ENCODE measurements at regions not wholly inside any gene's neighbourhood (a gene's known extent, or its start where the extent isn't known, plus 50 kb on each side); places are given as distances from the start of the nearest gene placed in this dataset.

DNA sequence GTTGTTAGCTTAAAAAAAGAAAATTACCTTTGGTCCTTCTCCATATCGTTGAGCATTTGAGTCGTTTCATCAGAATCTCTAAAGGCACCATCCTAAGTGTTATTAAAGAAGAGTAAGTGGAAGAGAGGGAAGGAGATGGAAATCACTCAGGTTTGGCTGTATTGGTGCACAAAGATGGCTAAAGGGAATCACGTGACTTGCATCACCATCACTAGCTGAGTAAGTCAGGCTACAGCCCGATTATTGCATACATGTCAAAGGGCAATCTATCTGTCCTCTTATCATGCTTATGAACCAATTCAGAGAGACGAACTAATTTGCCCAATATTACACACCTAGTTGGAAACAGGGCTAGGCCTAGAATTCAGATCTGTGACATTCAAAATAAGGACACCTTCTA is 137.6 kb downstream of the CMPK2 start:
- ChIA-PET POLR2A (no interaction called here), CTCF (no interaction called here)
- no peaks in the 10 kb centered on the region for H3K36me3 Mint-ChIP-seq (ENCODE audit: low read depth)
- H3K9me3 Mint-ChIP-seq: no peaks in the 10 kb centered on the region
- no peak overlapping the region for H3K27ac Mint-ChIP-seq
- intact Hi-C loops (cut with micrococcal nuclease): no loop called here
- H3K4me3 Mint-ChIP-seq: no peak overlapping the region
- H3K4me1 Mint-ChIP-seq: no peaks in the 10 kb centered on the region
- ATAC-seq (ENCODE audit: low read depth): no peak
- no peaks in the 10 kb centered on the region for H3K27me3 Mint-ChIP-seq
- no peak for DNase-seq
- TF ChIP-seq, protein P1, sequence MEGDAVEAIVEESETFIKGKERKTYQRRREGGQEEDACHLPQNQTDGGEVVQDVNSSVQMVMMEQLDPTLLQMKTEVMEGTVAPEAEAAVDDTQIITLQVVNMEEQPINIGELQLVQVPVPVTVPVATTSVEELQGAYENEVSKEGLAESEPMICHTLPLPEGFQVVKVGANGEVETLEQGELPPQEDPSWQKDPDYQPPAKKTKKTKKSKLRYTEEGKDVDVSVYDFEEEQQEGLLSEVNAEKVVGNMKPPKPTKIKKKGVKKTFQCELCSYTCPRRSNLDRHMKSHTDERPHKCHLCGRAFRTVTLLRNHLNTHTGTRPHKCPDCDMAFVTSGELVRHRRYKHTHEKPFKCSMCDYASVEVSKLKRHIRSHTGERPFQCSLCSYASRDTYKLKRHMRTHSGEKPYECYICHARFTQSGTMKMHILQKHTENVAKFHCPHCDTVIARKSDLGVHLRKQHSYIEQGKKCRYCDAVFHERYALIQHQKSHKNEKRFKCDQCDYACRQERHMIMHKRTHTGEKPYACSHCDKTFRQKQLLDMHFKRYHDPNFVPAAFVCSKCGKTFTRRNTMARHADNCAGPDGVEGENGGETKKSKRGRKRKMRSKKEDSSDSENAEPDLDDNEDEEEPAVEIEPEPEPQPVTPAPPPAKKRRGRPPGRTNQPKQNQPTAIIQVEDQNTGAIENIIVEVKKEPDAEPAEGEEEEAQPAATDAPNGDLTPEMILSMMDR (IDR thresholded peaks at IDR 0.05): no peak

DNA sequence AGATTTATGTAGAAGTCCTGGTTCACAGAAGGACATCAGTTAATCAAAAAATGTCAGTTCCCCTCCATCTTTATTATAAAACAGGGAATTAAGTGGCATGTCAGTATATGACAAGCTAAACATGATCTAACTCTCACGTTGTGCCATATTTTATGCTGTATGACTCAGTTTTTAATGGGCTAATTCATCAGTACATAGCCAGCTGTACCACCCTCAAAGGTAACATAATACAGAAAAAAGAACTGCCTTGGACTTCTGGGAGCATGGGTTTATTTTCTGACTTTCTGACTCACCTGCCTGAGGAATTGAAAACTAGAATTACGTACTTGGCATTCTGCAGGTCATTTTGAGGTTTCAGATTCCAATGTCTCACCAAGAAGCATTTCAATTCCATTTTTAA is 135.7 kb downstream of the CMPK2 start:
- H3K4me3 Mint-ChIP-seq: no peak overlapping the region
- H3K9me3 Mint-ChIP-seq: no peaks in the 10 kb centered on the region
- intact Hi-C loops (cut with micrococcal nuclease): no loop called here
- ChIA-PET POLR2A (no interaction called here), CTCF (no interaction called here)
- DNase-seq (no peak), ATAC-seq (ENCODE audit: low read depth) (no peak)
- TF ChIP-seq, protein P1 (IDR thresholded peaks at IDR 0.05): no peak
- no peaks in the 10 kb centered on the region for H3K4me1 Mint-ChIP-seq
- no peak overlapping the region for H3K27ac Mint-ChIP-seq
- H3K27me3 Mint-ChIP-seq: peaks cover 5% of the 10 kb centered on the region
- no peaks in the 10 kb centered on the region for H3K36me3 Mint-ChIP-seq (ENCODE audit: low read depth)

DNA sequence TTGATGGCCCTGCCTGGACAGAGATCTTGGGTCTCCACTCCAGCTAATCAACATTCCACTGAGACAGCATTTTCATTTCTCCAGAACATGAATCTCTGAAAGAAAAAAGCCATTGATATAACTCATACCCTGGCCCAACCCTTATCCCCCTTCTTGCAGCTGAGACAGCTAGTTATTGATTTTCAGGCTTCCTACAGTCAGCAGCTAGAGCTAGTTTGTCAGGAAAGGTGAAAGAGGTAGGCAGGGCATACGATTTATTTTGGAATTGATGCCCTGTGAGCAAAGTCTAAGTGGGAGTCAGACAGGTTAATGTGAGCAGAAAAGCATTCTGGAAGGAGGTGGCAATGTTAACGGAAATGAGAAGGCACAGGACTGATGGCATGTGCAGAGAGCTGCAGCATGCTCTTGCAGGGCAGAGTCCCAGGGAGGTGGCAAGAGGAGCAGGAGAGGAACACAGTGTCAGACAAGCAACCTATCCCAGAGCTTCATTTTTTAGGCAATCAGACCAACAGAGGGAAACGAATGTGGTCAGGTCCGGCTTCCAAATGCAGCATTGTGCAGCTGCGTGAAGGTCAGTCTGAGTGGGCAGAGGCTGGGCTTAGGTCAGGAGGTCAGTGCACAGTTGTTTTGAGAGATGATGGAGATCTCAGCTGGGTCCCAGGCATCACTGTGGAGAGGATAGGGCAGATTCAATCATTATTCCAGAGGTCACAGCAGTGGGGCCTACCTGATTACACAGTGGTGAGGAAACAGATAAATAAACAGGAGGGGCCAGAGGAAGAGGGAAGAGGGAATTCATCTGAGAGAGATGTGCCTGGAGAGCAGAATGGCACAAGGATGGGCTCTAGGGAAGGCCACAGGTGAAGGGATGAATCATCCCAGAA is 134.8 kb downstream of the CMPK2 start:
- DNase-seq (no peak), ATAC-seq (ENCODE audit: low read depth) (no peak)
- TF ChIP-seq, protein P1 (IDR thresholded peaks at IDR 0.05): no peak
- H3K4me1 Mint-ChIP-seq: no peaks in the 10 kb centered on the region
- ChIA-PET CTCF (no interaction called here), POLR2A (no interaction called here)
- no peaks in the 10 kb centered on the region for H3K36me3 Mint-ChIP-seq (ENCODE audit: low read depth)
- H3K9me3 Mint-ChIP-seq: no peaks in the 10 kb centered on the region
- peaks cover 5% of the 10 kb centered on the region for H3K27me3 Mint-ChIP-seq
- no peak overlapping the region for H3K27ac Mint-ChIP-seq
- no peak overlapping the region for H3K4me3 Mint-ChIP-seq
- intact Hi-C loops (cut with micrococcal nuclease): no loop called here

DNA sequence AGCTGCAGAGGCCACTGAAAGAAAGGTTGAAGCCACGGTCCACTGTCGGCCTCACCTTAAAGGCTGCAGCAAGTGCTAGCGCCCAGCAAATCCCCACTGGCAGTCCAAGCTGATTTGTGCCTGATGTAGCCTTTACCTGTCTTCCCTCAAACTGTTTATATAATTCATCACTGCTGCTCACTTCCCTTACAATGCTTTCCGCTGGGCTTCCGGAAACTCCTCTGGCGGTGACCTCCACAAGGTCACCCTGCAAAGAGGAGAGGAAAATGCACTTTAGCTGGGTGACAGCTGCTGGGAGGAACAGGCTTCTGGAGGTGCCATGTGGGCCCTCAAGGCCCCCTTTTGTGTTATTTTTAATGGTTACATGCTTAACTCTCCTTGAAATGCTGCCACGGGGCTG is 126.2 kb downstream of the CMPK2 start:
- DNase-seq (no peak), ATAC-seq (ENCODE audit: low read depth) (no peak)
- no peaks in the 10 kb centered on the region for H3K4me1 Mint-ChIP-seq
- no peaks in the 10 kb centered on the region for H3K36me3 Mint-ChIP-seq (ENCODE audit: low read depth)
- H3K27me3 Mint-ChIP-seq: peaks cover 2% of the 10 kb centered on the region
- intact Hi-C loops (cut with micrococcal nuclease): no loop called here
- H3K27ac Mint-ChIP-seq: no peak overlapping the region
- no peak overlapping the region for H3K4me3 Mint-ChIP-seq
- CTCF ChIA-PET: no interaction called here
- POLR2A ChIA-PET: no interaction called here
- TF ChIP-seq, protein P1 (IDR thresholded peaks at IDR 0.05): no peak
- H3K9me3 Mint-ChIP-seq: no peaks in the 10 kb centered on the region

DNA sequence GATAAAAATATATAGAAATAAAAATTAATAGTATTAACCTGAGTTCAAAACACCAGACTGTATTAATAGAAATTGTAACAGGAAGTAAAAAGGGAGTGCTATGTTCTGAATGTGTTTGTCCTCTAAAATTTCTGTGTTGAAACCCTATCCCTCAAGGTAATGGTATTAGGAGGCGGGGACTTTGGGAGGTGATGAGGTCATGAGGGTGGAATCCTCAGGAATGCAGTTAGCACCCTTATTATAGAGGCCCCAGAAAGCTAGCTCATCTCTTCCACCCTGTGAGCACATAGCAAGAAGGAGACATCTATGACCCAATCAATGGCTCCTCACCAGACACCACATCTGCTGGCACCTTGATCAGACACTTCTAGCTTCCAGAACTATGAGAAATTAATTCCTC is 124.5 kb downstream of the CMPK2 start:
- no peak for DNase-seq
- ATAC-seq (ENCODE audit: low read depth): no peak
- H3K4me3 Mint-ChIP-seq: no peak overlapping the region
- intact Hi-C loops (cut with micrococcal nuclease): no loop called here
- H3K27ac Mint-ChIP-seq: no peak overlapping the region
- H3K36me3 Mint-ChIP-seq (ENCODE audit: low read depth): no peaks in the 10 kb centered on the region
- ChIA-PET POLR2A (no interaction called here), CTCF (no interaction called here)
- no peaks in the 10 kb centered on the region for H3K4me1 Mint-ChIP-seq
- H3K27me3 Mint-ChIP-seq: peaks cover 3% of the 10 kb centered on the region
- TF ChIP-seq, protein P1 (IDR thresholded peaks at IDR 0.05): no peak
- no peaks in the 10 kb centered on the region for H3K9me3 Mint-ChIP-seq

Data from activated B cell treated with CpG ODN at 0.5 μM for 24 hours (primary cell).